Loucy (cell line): ENCODE measurements at regions not wholly inside any gene's neighbourhood (a gene's known extent, or its start where the extent isn't known, plus 50 kb on each side); places are given as distances from the start of the nearest gene placed in this dataset.
"Not testable (repeated sequence)": the region's sequence is repeated elsewhere in the genome, so short reads cannot be mapped to it uniquely, and the experiment has no call there.

Source experiments
- H2AFZ ChIP-seq: fragments of 200-600 bp; sonication (generic); 2 replicates; pipeline ENCODE4 v1.6.0; 2016; ENCODE audit warnings: antibody characterized with exemption, mild to moderate bottlenecking, low read length, moderate library complexity
- H3F3A ChIP-seq: fragments of 200-600 bp; 2 replicates; pipeline ENCODE4 v1.6.0; 2016; ENCODE audit warnings: antibody characterized with exemption, low read depth, mild to moderate bottlenecking
- H3K27me3 ChIP-seq: fragments of 200-600 bp; sonication (generic); 2 replicates; pipeline ENCODE4 v1.6.1; 2014; ENCODE audit warnings: low read length, mild to moderate bottlenecking; ENCODE audit not compliant: insufficient read depth, poor library complexity, severe bottlenecking
- H3K36me3 ChIP-seq: fragments of 200-600 bp; sonication (generic); 2 replicates; pipeline ENCODE4 v1.6.1; 2016; ENCODE audit warnings: low read length; ENCODE audit not compliant: insufficient read depth
- H3K4me1 ChIP-seq: fragments of 200-600 bp; sonication (generic); 2 replicates; pipeline ENCODE4 v1.5.1; 2014; ENCODE audit warnings: low read length, mild to moderate bottlenecking; ENCODE audit not compliant: insufficient read depth, poor library complexity, severe bottlenecking
- H3K4me2 ChIP-seq: fragments of 200-600 bp; sonication (generic); 2 replicates; pipeline ENCODE4 v1.6.0; 2014; ENCODE audit warnings: antibody characterized with exemption, low read length, low read depth, mild to moderate bottlenecking; ENCODE audit not compliant: poor library complexity, severe bottlenecking
- H3K4me3 ChIP-seq: fragments of 200-600 bp; sonication (generic); 2 replicates; pipeline ENCODE4 v1.5.1; 2014; ENCODE audit warnings: low read length, mild to moderate bottlenecking, mixed read lengths; ENCODE audit not compliant: poor library complexity, severe bottlenecking
- H3K79me2 ChIP-seq: fragments of 200-600 bp; sonication (generic); 2 replicates; pipeline ENCODE4 v1.6.1; 2014; ENCODE audit warnings: low read length; ENCODE audit not compliant: insufficient read depth
- H3K9ac ChIP-seq: fragments of 200-600 bp; sonication (generic); 2 replicates; pipeline ENCODE4 v1.6.0; 2014; ENCODE audit warnings: mild to moderate bottlenecking, low read depth, low read length, moderate library complexity; ENCODE audit not compliant: poor library complexity, severe bottlenecking
- H3K9me2 ChIP-seq: fragments of 200-600 bp; sonication (generic); replicated peaks from 2 replicates; pipeline ENCODE4 v1.6.1; 2016; ENCODE audit warnings: low read depth, low read length, mixed read lengths
- H3K9me3 ChIP-seq: fragments of 200-600 bp; sonication (generic); 2 replicates; pipeline ENCODE4 v1.6.1; 2014; ENCODE audit warnings: mild to moderate bottlenecking, antibody characterized with exemption, low read length, low read depth; ENCODE audit not compliant: insufficient read depth
- H4K20me1 ChIP-seq: fragments of 200-600 bp; sonication (generic); 2 replicates; pipeline ENCODE4 v1.6.0; 2014; ENCODE audit warnings: antibody characterized with exemption, low read length, mild to moderate bottlenecking; ENCODE audit not compliant: insufficient read depth, poor library complexity, severe bottlenecking
- EZH2phosphoT487 ChIP-seq: fragments of 200-600 bp; IDR thresholded peaks from 2 replicates; pipeline ENCODE4 v1.6.1; 2018; ENCODE audit warnings: antibody characterized with exemption, mild to moderate bottlenecking, moderate library complexity, borderline replicate concordance
- TF ChIP-seq, protein P1 (sequence below): fragments of 200-600 bp; sonication (generic); conservative IDR thresholded peaks from 2 replicates; pipeline ENCODE4 v1.5.1; 2014; ENCODE audit warnings: mild to moderate bottlenecking, antibody characterized with exemption, low read length

GRCh38 chr13:56510836-56511235 is 629.9 kb upstream of the PRR20A start:
- H3K4me3 ChIP-seq = no peak overlapping the region
- H3K9ac ChIP-seq = no peak overlapping the region
- H3K4me1 ChIP-seq = no peaks in the 10 kb centered on the region
- no peaks in the 10 kb centered on the region for H3F3A ChIP-seq
- H4K20me1 ChIP-seq = no peaks in the 10 kb centered on the region
- H3K27me3 ChIP-seq = no peaks in the 10 kb centered on the region
- no peak overlapping the region for H3K4me2 ChIP-seq
- no peak for TF ChIP-seq EZH2phosphoT487
- no peaks in the 10 kb centered on the region for H3K9me2 ChIP-seq
- no peaks in the 10 kb centered on the region for H3K79me2 ChIP-seq
- H3K9me3 ChIP-seq = no peaks in the 10 kb centered on the region
- no peaks in the 10 kb centered on the region for H3K36me3 ChIP-seq
- H2AFZ ChIP-seq = no peak overlapping the region

DNA sequence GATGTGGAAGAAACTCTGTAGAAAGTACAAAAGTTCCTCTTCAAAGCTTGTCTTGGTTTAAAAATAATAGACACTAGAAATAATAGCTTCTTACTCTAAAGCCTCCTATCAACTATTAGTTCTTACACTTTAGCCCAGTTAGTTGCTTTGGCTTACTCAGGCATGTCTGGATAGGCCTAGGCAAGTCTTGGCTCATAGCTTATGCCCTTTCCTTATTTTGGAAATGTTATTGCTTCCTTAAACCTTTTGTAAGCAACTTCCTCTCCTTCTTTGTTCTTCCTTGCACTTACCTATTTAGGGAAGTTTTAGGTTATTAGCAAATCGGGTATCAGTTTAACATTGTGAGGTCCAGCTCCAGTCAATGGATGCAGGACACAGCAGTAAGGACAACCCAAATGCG is 628.4 kb upstream of the PRR20A start:
- H3K36me3 ChIP-seq, H3K79me2 ChIP-seq, H3F3A ChIP-seq, H3K9me2 ChIP-seq, H3K4me1 ChIP-seq, H3K27me3 ChIP-seq, H3K4me3 ChIP-seq, H3K4me2 ChIP-seq, H3K9ac ChIP-seq, H4K20me1 ChIP-seq, H3K9me3 ChIP-seq, H2AFZ ChIP-seq: not testable (repeated sequence)

GRCh38 chr13:56515441-56515840 is 625.3 kb upstream of the PRR20A start:
- Histone ChIP-seq H3F3A (no peaks in the 10 kb centered on the region), H3K4me1 (no peaks in the 10 kb centered on the region), H4K20me1 (no peaks in the 10 kb centered on the region), H3K4me3 (no peak overlapping the region), H3K79me2 (no peaks in the 10 kb centered on the region), H2AFZ (no peak overlapping the region), H3K27me3 (no peaks in the 10 kb centered on the region), H3K9me2 (no peaks in the 10 kb centered on the region), H3K9me3 (no peaks in the 10 kb centered on the region), H3K9ac (no peak overlapping the region), H3K36me3 (no peaks in the 10 kb centered on the region), H3K4me2 (no peak overlapping the region)
- TF ChIP-seq, protein P1, sequence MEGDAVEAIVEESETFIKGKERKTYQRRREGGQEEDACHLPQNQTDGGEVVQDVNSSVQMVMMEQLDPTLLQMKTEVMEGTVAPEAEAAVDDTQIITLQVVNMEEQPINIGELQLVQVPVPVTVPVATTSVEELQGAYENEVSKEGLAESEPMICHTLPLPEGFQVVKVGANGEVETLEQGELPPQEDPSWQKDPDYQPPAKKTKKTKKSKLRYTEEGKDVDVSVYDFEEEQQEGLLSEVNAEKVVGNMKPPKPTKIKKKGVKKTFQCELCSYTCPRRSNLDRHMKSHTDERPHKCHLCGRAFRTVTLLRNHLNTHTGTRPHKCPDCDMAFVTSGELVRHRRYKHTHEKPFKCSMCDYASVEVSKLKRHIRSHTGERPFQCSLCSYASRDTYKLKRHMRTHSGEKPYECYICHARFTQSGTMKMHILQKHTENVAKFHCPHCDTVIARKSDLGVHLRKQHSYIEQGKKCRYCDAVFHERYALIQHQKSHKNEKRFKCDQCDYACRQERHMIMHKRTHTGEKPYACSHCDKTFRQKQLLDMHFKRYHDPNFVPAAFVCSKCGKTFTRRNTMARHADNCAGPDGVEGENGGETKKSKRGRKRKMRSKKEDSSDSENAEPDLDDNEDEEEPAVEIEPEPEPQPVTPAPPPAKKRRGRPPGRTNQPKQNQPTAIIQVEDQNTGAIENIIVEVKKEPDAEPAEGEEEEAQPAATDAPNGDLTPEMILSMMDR = no peak
- TF ChIP-seq EZH2phosphoT487 = no peak

GRCh38 chr13:56528040-56528790 is 612.5 kb upstream of the PRR20A start:
- Histone ChIP-seq H3K4me2 (no peak overlapping the region), H3K27me3 (no peaks in the 10 kb centered on the region), H3K4me1 (no peaks in the 10 kb centered on the region), H2AFZ (no peak overlapping the region), H3K79me2 (no peaks in the 10 kb centered on the region), H3K36me3 (no peaks in the 10 kb centered on the region), H3K4me3 (no peak overlapping the region), H3K9me2 (no peaks in the 10 kb centered on the region), H3F3A (no peaks in the 10 kb centered on the region), H3K9ac (no peak overlapping the region), H4K20me1 (no peaks in the 10 kb centered on the region), H3K9me3 (no peaks in the 10 kb centered on the region)
- TF ChIP-seq, protein P1 = no peak
- no peak for TF ChIP-seq EZH2phosphoT487
